Psoas muscle (tissue), 7 donors: ENCODE measurements at regions not wholly inside any gene's neighbourhood (a gene's known extent, or its start where the extent isn't known, plus 50 kb on each side); places are given as distances from the start of the nearest gene placed in this dataset.
"Not testable (repeated sequence)": the region's sequence is repeated elsewhere in the genome, so short reads cannot be mapped to it uniquely, and the experiment has no call there.

Experiments
- ATAC-seq, 4 donors: fragments of 200-7000 bp; cut with Tn5 transposase; one replicate each; pipeline ENCODE4 v1.9.1; 2020; ENCODE audit warnings: moderate library complexity in 3 of 4, mild to moderate bottlenecking in 2 of 4
- DNase-seq, 2 donors: peaks; one replicate each; pipeline ENCODE4 v3.0.0-alpha.2; 2020
- H3K27ac ChIP-seq: fragments of 200-600 bp; one replicate; pipeline ENCODE4 v1.8.0; 2022
- H3K27me3 ChIP-seq, 3 donors: fragments of 200-600 bp in 1 of 3; one replicate each; pipeline versions ENCODE4 v1.6.1 to v1.8.0; 2013 to 2022; ENCODE audit warnings: low read length in 2 of 3, mild to moderate bottlenecking in 2 of 3, moderate library complexity in 1 of 3; ENCODE audit not compliant: insufficient read depth in 3 of 3
- H3K36me3 ChIP-seq, 2 donors: fragments of 200-600 bp in 1 of 2; one replicate each; pipeline versions ENCODE4 v1.6.1 to v1.8.0; 2013 to 2022; ENCODE audit warnings: low read depth in 1 of 2, mild to moderate bottlenecking in 1 of 2, moderate library complexity in 1 of 2; ENCODE audit not compliant: insufficient read depth in 1 of 2
- H3K4me1 ChIP-seq: fragments of 200-600 bp; one replicate; pipeline ENCODE4 v1.8.0; 2022
- H3K4me3 ChIP-seq: fragments of 200-600 bp; one replicate; pipeline ENCODE4 v1.8.0; 2022; ENCODE audit warnings: mild to moderate bottlenecking
- H3K9me3 ChIP-seq: fragments of 200-600 bp; one replicate; pipeline ENCODE4 v1.8.0; 2022
- CTCF ChIP-seq: fragments of 200-600 bp; IDR thresholded peaks from one replicate; pipeline ENCODE4 v1.8.0; 2022; ENCODE audit warnings: antibody characterized with exemption
- WGBS, 3 donors: extraction: QIAGEN DNeasy Blood & Tissue Kit; methylation state at CpG; one replicate each; pipeline versions ENCODE4 v1.1.6 to v1.1.7; 2013; 5-methylcytosine and 5-hydroxymethylcytosine counted together
- intact Hi-C, 2 donors: fragments of 100-400 bp; cut with DNase I; formaldehyde crosslinking; loops; one replicate each; pipeline versions ENCODE4 v1.11.0 to v1.14.2; 2022
- donor health status: healthy with polysubstance abuse.
- donor health status: DM: no; HTN: no; CAD: no; lungs with moderate emphysema.
- donor health status: Bipolar disorder and iron deficiency.
- donor health status: healthy.
- donor health status: DM: yes; HTN: yes; CAD: no.
- donor health status: DM: no; HTN: no; CAD: no.
- donor health status: DM: yes; HTN: yes; CAD: no.

- no peaks in the 10 kb centered on the region for H3K4me1 ChIP-seq
- ATAC-seq: no peak
- peaks cover 4% of the 10 kb centered on the region for H3K9me3 ChIP-seq
- WGBS, 3 donors: 75 to 82% (median 80%) methylated on average over 3 of the region's 3 CpGs
- TF ChIP-seq CTCF: no peak
- no peak overlapping the region for H3K4me3 ChIP-seq
- no peak for DNase-seq
- intact Hi-C loops: no loop called here
- H3K36me3 ChIP-seq: no peaks in the 10 kb centered on the region
- no peaks in the 10 kb centered on the region for H3K27me3 ChIP-seq
- H3K27ac ChIP-seq: no peak overlapping the region
Measured at GRCh38 chr7:68622500-68622899, 975.8 kb upstream of the AUTS2 start.

- no peak for TF ChIP-seq CTCF
- WGBS, 3 donors: 70 to 90% (median 74%) methylated on average over 1 of the region's 1 CpG
Measured at GRCh38 chr7:68623030-68623429, 975.2 kb upstream of the AUTS2 start.

GRCh38 chr7:68627247-68627864 is 970.9 kb upstream of the AUTS2 start:
- no peak for ATAC-seq
- WGBS, 3 donors: 69 to 81% (median 71%) methylated on average over 2 of the region's 2 CpGs

More at GRCh38 chr7:68623030-68623429, 975.2 kb upstream of the AUTS2 start:
- ATAC-seq (no peak), DNase-seq (no peak)
- intact Hi-C loops: no loop called here
- Histone ChIP-seq H3K4me1 (no peaks in the 10 kb centered on the region), H3K27ac (no peak overlapping the region), H3K27me3 (no peaks in the 10 kb centered on the region), H3K36me3 (no peaks in the 10 kb centered on the region), H3K9me3 (no peaks in the 10 kb centered on the region), H3K4me3 (no peak overlapping the region)

GRCh38 chr7:68630914-68631313 is 967.4 kb upstream of the AUTS2 start:
- DNase-seq, H3K4me1 ChIP-seq, ATAC-seq, H3K36me3 ChIP-seq, H3K27me3 ChIP-seq, H3K9me3 ChIP-seq, H3K27ac ChIP-seq, intact Hi-C loops, H3K4me3 ChIP-seq: not testable (repeated sequence)
- WGBS, 3 donors: 94 to 98% (median 96%) methylated on average over 3 of the region's 3 CpGs

More at GRCh38 chr7:68627247-68627864, 970.9 kb upstream of the AUTS2 start:
- no peaks in the 10 kb centered on the region for H3K36me3 ChIP-seq
- no peak for TF ChIP-seq CTCF
- no peak overlapping the region for H3K27ac ChIP-seq
- intact Hi-C loops: no loop called here
- H3K9me3 ChIP-seq: no peaks in the 10 kb centered on the region
- no peaks in the 10 kb centered on the region for H3K27me3 ChIP-seq
- H3K4me1 ChIP-seq: no peaks in the 10 kb centered on the region
- no peak overlapping the region for H3K4me3 ChIP-seq
- DNase-seq: no peak

- no peak overlapping the region for H3K27ac ChIP-seq
- H3K4me3 ChIP-seq: no peak overlapping the region
- H3K4me1 ChIP-seq: no peaks in the 10 kb centered on the region
- ATAC-seq (no peak), DNase-seq (no peak)
- TF ChIP-seq CTCF: no peak
- H3K27me3 ChIP-seq: no peaks in the 10 kb centered on the region
- no peaks in the 10 kb centered on the region for H3K36me3 ChIP-seq
- peaks cover 1% of the 10 kb centered on the region for H3K9me3 ChIP-seq
- intact Hi-C loops: no loop called here
- 92 to 96% (median 94%) methylated on average over 3 of the region's 3 CpGs for WGBS, 3 donors
Measured at GRCh38 chr7:68640103-68640502, 958.2 kb upstream of the AUTS2 start.
